Naive thymus-derived CD4-positive, alpha-beta T cell (primary cell): ENCODE measurements at regions not wholly inside any gene's neighbourhood (a gene's known extent, or its start where the extent isn't known, plus 50 kb on each side); places are given as distances from the start of the nearest gene placed in this dataset.

ENCODE experiments used
- ATAC-seq: fragments of 150-1000 bp; cut with Tn5 transposase; 2 replicates; pipeline ENCODE4 v1.10.0; 2021; ENCODE audit warnings: mild to moderate bottlenecking, moderate library complexity
- CTCF ChIA-PET: fragments of 350-600 bp; sonication (Branson Sonifier 250); formaldehyde crosslinking; loops from one replicate; lab custom pipeline; 2021; ENCODE audit warnings: antibody characterized with exemption; lab: Charles Lee
- POLR2A ChIA-PET: fragments of 350-600 bp; sonication (Branson Sonifier 250); formaldehyde crosslinking; loops from one replicate; lab custom pipeline; 2021; ENCODE audit warnings: antibody characterized with exemption, inconsistent platforms; lab: Charles Lee
- DNase-seq, 9 donors: peaks; one replicate each; pipeline versions ENCODE4 v3.0.0 to v3.0.0-alpha.2; 2020 to 2022; ENCODE audit warnings: mixed read lengths in 1 of 9
- H3K27ac ChIP-seq: one replicate; pipeline ENCODE4 v1.7.0; 2013; ENCODE audit warnings: mild to moderate bottlenecking, low read depth, low read length, moderate library complexity
- H3K27me3 ChIP-seq, 2 donors: one replicate each; pipeline ENCODE4 v1.7.0; 2013; ENCODE audit warnings: low read length in 2 of 2, mild to moderate bottlenecking in 2 of 2, moderate library complexity in 2 of 2; ENCODE audit not compliant: control insufficient read depth in 2 of 2, insufficient read depth in 2 of 2
- H3K36me3 ChIP-seq, 3 experiments: 1 replicate in 2 of 3; 2 replicates in 1 of 3; pipeline ENCODE4 v1.7.0; 2013; ENCODE audit warnings: low read length in 3 of 3, mild to moderate bottlenecking in 3 of 3, moderate library complexity in 1 of 3; ENCODE audit not compliant: insufficient read depth in 3 of 3, control insufficient read depth in 2 of 3
- H3K4me1 ChIP-seq, 2 donors: one replicate each; pipeline ENCODE4 v1.7.0; 2013; ENCODE audit warnings: low read length in 2 of 2, mild to moderate bottlenecking in 2 of 2, moderate library complexity in 1 of 2; ENCODE audit not compliant: control insufficient read depth in 2 of 2, insufficient read depth in 2 of 2
- H3K4me3 ChIP-seq: 2 replicates; pipeline ENCODE4 v1.7.0; 2013; ENCODE audit warnings: mild to moderate bottlenecking, low read length
- H3K9me3 ChIP-seq, 3 experiments: 1 replicate in 2 of 3; 2 replicates in 1 of 3; pipeline ENCODE4 v1.7.0; 2013; ENCODE audit warnings: low read length in 3 of 3; ENCODE audit not compliant: control insufficient read depth in 2 of 3
- H3K27ac Mint-ChIP-seq, 9 donors: one replicate each; pipeline ENCODE4 v1.8.0; 2020 to 2022; ENCODE audit warnings: mixed read lengths in 9 of 9, mild to moderate bottlenecking in 8 of 9, moderate library complexity in 5 of 9, inconsistent platforms in 2 of 9
- H3K27me3 Mint-ChIP-seq, 5 donors: one replicate each; pipeline ENCODE4 v1.8.0; 2021 to 2022; ENCODE audit warnings: mixed read lengths in 5 of 5, mild to moderate bottlenecking in 1 of 5
- H3K36me3 Mint-ChIP-seq, 5 donors: one replicate each; pipeline ENCODE4 v1.8.0; 2020 to 2022; ENCODE audit warnings: mixed read lengths in 5 of 5, mild to moderate bottlenecking in 3 of 5, inconsistent platforms in 1 of 5
- H3K4me1 Mint-ChIP-seq, 7 donors: one replicate each; pipeline ENCODE4 v1.8.0; 2020 to 2022; ENCODE audit warnings: mixed read lengths in 7 of 7, mild to moderate bottlenecking in 3 of 7, inconsistent platforms in 1 of 7
- H3K4me3 Mint-ChIP-seq, 10 donors: one replicate each; pipeline ENCODE4 v1.8.0; 2020 to 2022; ENCODE audit warnings: mild to moderate bottlenecking in 10 of 10, mixed read lengths in 10 of 10, moderate library complexity in 6 of 10, inconsistent platforms in 2 of 10
- H3K9me3 Mint-ChIP-seq, 11 donors: one replicate each; pipeline ENCODE4 v1.8.0; 2020 to 2022; ENCODE audit warnings: mixed read lengths in 11 of 11, mild to moderate bottlenecking in 4 of 11, inconsistent platforms in 1 of 11, moderate library complexity in 1 of 11
- intact Hi-C, 2 donors: fragments of 100-400 bp; cut with micrococcal nuclease; formaldehyde crosslinking; loops; one replicate each; pipeline ENCODE4 v1.15.1; 2023

- H3K27me3 ChIP-seq: no peaks in the 10 kb centered on the region
- DNase-seq: no peak
- peaks cover 0 to 13% (median 4%) of the 10 kb centered on the region in 11 donors for H3K9me3 Mint-ChIP-seq
- H3K9me3 ChIP-seq: no peaks in the 10 kb centered on the region
- no peaks in the 10 kb centered on the region for H3K4me1 ChIP-seq
- no peak overlapping the region for H3K4me3 Mint-ChIP-seq
- CTCF ChIA-PET: no interaction called here
- no peaks in the 10 kb centered on the region for H3K27me3 Mint-ChIP-seq
- no peaks in the 10 kb centered on the region for H3K36me3 Mint-ChIP-seq
- ATAC-seq: no peak
- H3K27ac Mint-ChIP-seq: no peak overlapping the region
- no peaks in the 10 kb centered on the region for H3K4me1 Mint-ChIP-seq
- no peak overlapping the region for H3K4me3 ChIP-seq
- intact Hi-C loops: no loop called here
- POLR2A ChIA-PET: no interaction called here
- no peak overlapping the region for H3K27ac ChIP-seq
- no peaks in the 10 kb centered on the region for H3K36me3 ChIP-seq
Measured at GRCh38 chr13:80663788-80664187, 322.9 kb upstream of the SPRY2 start.

- Histone ChIP-seq H3K27me3 (no peaks in the 10 kb centered on the region), H3K4me1 (no peaks in the 10 kb centered on the region), H3K4me3 (no peak overlapping the region), H3K27ac (no peak overlapping the region), H3K36me3 (no peaks in the 10 kb centered on the region), H3K9me3 (no peaks in the 10 kb centered on the region)
- H3K27me3 Mint-ChIP-seq: peaks cover 0 to 4% (median 0%) of the 10 kb centered on the region in 5 donors
- peaks cover 3 to 26% (median 9%) of the 10 kb centered on the region in 11 donors for H3K9me3 Mint-ChIP-seq
- no peak for DNase-seq
- H3K27ac Mint-ChIP-seq: no peak overlapping the region
- no peak overlapping the region for H3K4me3 Mint-ChIP-seq
- CTCF ChIA-PET: no interaction called here
- H3K4me1 Mint-ChIP-seq: peaks cover 0 to 3% (median 0%) of the 10 kb centered on the region in 7 donors
- POLR2A ChIA-PET: no interaction called here
- no peak for ATAC-seq
- intact Hi-C loops: no loop called here
- H3K36me3 Mint-ChIP-seq: no peaks in the 10 kb centered on the region
Measured at GRCh38 chr13:80658705-80659104, 317.8 kb upstream of the SPRY2 start.

- no peak for ATAC-seq
- H3K36me3 ChIP-seq: no peaks in the 10 kb centered on the region
- CTCF ChIA-PET: no interaction called here
Measured at GRCh38 chr13:80656512-80656904, 315.6 kb upstream of the SPRY2 start.

GRCh38 chr13:80655778-80656511 is 315.0 kb upstream of the SPRY2 start:
- intact Hi-C loops: no loop called here
- H3K9me3 Mint-ChIP-seq: peaks cover 3 to 37% (median 10%) of the 10 kb centered on the region in 11 donors
- no peaks in the 10 kb centered on the region for H3K36me3 ChIP-seq

More at GRCh38 chr13:80656512-80656904, 315.6 kb upstream of the SPRY2 start:
- Mint-ChIP-seq H3K36me3 (no peaks in the 10 kb centered on the region), H3K4me3 (no peak overlapping the region), H3K9me3 (peaks cover 3 to 36% (median 10%) of the 10 kb centered on the region in 11 donors), H3K4me1 (peaks cover 0 to 3% (median 0%) of the 10 kb centered on the region in 7 donors), H3K27me3 (peaks cover 0 to 8% (median 0%) of the 10 kb centered on the region in 5 donors), H3K27ac (no peak overlapping the region)
- no peaks in the 10 kb centered on the region for H3K9me3 ChIP-seq
- no peaks in the 10 kb centered on the region for H3K27me3 ChIP-seq
- H3K27ac ChIP-seq: no peak overlapping the region
- POLR2A ChIA-PET: no interaction called here
- H3K4me1 ChIP-seq: no peaks in the 10 kb centered on the region
- H3K4me3 ChIP-seq: no peak overlapping the region
- intact Hi-C loops: no loop called here
- no peak for DNase-seq

GRCh38 chr13:80654638-80655249 is 313.8 kb upstream of the SPRY2 start:
- Mint-ChIP-seq H3K4me1 (peaks cover 0 to 3% (median 0%) of the 10 kb centered on the region in 7 donors), H3K27ac (no peak overlapping the region), H3K9me3 (peaks cover 4 to 49% (median 11%) of the 10 kb centered on the region in 11 donors), H3K36me3 (no peaks in the 10 kb centered on the region), H3K4me3 (peak overlapping the region in 5 of 10 donors; percentile 5 to 65 (median 52)), H3K27me3 (peaks cover 0 to 8% (median 0%) of the 10 kb centered on the region in 5 donors)
- Histone ChIP-seq H3K27me3 (no peaks in the 10 kb centered on the region), H3K4me3 (no peak overlapping the region), H3K36me3 (no peaks in the 10 kb centered on the region), H3K9me3 (no peaks in the 10 kb centered on the region), H3K4me1 (no peaks in the 10 kb centered on the region), H3K27ac (no peak overlapping the region)
- ChIA-PET CTCF (no interaction called here), POLR2A (no interaction called here)
- ATAC-seq: peak; percentile 37
- intact Hi-C loops: no loop called here
- DNase-seq: no peak

More at GRCh38 chr13:80655778-80656511, 315.0 kb upstream of the SPRY2 start:
- H3K4me3 ChIP-seq: no peak overlapping the region
- no peaks in the 10 kb centered on the region for H3K36me3 Mint-ChIP-seq
- no peaks in the 10 kb centered on the region for H3K27me3 ChIP-seq
- no peaks in the 10 kb centered on the region for H3K4me1 ChIP-seq
- peaks cover 0 to 8% (median 0%) of the 10 kb centered on the region in 5 donors for H3K27me3 Mint-ChIP-seq
- ATAC-seq (no peak), DNase-seq (no peak)
- H3K4me1 Mint-ChIP-seq: peaks cover 0 to 3% (median 0%) of the 10 kb centered on the region in 7 donors
- POLR2A ChIA-PET: no interaction called here
- H3K27ac Mint-ChIP-seq: no peak overlapping the region
- no peak overlapping the region for H3K4me3 Mint-ChIP-seq
- H3K9me3 ChIP-seq: no peaks in the 10 kb centered on the region
- CTCF ChIA-PET: no interaction called here
- H3K27ac ChIP-seq: no peak overlapping the region

GRCh38 chr13:80649274-80649673 is 308.3 kb upstream of the SPRY2 start:
- no peaks in the 10 kb centered on the region for H3K9me3 ChIP-seq

More at GRCh38 chr13:80649274-80649673, 308.3 kb upstream of the SPRY2 start:
- ChIA-PET POLR2A (no interaction called here), CTCF (no interaction called here)
- Histone ChIP-seq H3K27ac (no peak overlapping the region), H3K4me1 (no peaks in the 10 kb centered on the region), H3K4me3 (no peak overlapping the region), H3K36me3 (no peaks in the 10 kb centered on the region), H3K27me3 (peaks cover 0 to 3% of the 10 kb centered on the region in 2 donors)
- Mint-ChIP-seq H3K4me3 (no peak overlapping the region), H3K4me1 (no peaks in the 10 kb centered on the region), H3K27ac (no peak overlapping the region), H3K36me3 (no peaks in the 10 kb centered on the region), H3K27me3 (peaks cover 0 to 8% (median 0%) of the 10 kb centered on the region in 5 donors), H3K9me3 (peaks cover 0 to 48% (median 6%) of the 10 kb centered on the region in 11 donors)
- DNase-seq: no peak
- intact Hi-C loops: no loop called here
- no peak for ATAC-seq
